HG03097 (cell line): ENCODE measurements at regions not wholly inside any gene's neighbourhood (a gene's known extent, or its start where the extent isn't known, plus 50 kb on each side); places are given as distances from the start of the nearest gene placed in this dataset.

ENCODE experiments used
- ATAC-seq: cut with Tn5 transposase; IDR thresholded peaks from one replicate; pipeline ENCODE4 v1.9.1; 2021; ENCODE audit not compliant: unreplicated experiment, low FRiP score

DNA sequence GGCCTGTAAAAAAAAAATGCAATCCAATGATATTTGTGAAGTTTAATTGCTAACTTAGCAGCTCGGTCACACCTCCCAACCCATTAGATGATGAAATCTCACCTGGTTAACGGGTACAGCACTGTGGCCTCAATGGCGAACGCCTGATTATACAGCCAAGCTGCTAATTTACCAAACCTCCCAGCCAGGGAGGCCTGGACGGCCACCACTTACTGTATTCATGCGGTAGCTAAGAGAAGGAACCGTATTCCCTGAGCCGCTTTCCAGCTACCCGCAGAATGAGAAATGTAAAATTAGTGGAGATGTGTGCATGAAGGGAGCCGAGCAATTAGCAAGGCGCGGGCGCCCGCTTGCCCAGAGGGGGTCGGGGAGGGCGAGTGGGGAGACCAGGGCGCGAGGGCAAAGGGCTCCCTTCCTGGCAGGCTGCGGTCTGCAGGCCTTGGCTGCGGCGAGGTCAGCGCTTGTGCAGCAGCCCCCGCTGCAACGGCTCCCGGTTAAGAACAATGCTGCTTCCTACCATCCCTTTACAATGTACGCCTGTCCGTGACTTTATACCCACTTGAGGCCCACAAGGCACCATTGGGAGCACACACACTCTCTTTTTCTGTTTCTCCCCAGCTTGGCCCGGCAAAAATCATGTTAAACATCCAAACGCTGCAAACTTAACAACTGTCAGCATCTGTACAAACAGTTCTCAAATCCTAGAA lies 70.4 kb upstream of the TBCA start:
- no peak for ATAC-seq

DNA sequence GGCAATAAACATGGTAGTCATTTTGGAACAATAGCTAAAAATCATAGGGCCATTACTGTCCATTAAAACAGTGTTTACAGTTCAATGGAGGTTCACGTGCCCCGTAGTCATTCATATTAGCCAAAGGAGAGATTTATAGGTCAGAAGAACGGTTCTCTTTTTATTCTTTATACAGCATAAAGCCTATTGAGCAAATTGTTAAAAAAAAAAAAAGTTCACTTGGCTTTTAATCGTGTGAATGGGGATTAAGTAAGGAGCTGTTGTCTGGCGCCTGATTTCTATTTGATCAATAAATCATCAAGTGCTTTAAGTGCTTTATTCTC lies 69.1 kb upstream of the TBCA start:
- no peak for ATAC-seq

DNA sequence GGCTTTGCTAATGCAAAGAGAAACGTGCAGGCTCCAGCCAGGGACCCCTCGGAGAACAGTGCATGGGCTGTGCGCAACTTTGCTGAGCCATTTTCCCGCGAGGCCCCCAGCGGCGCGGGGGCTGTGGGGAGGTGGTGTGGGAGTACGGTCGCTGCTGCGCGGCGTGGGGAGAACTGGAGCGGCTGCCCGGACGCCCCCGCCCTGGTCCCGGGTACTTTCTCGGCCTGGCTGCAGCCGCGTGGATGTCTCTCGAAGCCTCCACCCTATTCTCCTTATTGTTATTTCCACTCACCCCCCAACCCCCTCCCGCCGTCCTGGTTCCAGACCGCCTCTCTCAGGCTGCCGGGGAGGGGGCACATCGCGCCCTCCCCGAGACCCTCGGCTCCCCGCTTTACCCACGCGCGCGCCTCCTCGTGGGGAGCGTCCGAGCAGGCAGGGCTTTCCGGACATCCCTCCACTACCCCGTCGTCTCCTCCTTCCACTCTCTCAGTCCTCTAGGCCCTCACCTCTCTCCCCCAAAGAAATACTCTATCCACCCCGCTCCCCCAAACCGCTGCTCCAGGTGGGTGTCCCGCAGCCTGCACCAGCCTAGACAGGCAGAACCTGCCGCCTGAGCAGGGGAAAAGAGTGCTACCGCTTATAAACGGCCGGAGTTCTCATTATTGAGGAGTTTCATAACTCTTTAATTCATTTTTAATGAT lies 68.6 kb upstream of the TBCA start:
- ATAC-seq, result no peak

DNA sequence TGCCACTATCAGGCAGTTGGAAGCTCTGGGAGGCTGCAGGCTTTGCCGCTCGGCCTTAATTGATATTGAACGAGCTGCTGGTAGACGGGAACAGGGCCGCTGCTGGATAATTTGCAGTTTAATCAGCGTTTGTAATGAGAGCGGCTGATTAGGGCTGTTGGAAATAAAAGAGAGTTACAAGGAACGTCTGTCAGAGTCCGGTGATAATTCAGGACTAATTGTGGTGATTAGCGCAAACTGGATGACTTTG lies 68.2 kb upstream of the TBCA start:
- no peak for ATAC-seq

DNA sequence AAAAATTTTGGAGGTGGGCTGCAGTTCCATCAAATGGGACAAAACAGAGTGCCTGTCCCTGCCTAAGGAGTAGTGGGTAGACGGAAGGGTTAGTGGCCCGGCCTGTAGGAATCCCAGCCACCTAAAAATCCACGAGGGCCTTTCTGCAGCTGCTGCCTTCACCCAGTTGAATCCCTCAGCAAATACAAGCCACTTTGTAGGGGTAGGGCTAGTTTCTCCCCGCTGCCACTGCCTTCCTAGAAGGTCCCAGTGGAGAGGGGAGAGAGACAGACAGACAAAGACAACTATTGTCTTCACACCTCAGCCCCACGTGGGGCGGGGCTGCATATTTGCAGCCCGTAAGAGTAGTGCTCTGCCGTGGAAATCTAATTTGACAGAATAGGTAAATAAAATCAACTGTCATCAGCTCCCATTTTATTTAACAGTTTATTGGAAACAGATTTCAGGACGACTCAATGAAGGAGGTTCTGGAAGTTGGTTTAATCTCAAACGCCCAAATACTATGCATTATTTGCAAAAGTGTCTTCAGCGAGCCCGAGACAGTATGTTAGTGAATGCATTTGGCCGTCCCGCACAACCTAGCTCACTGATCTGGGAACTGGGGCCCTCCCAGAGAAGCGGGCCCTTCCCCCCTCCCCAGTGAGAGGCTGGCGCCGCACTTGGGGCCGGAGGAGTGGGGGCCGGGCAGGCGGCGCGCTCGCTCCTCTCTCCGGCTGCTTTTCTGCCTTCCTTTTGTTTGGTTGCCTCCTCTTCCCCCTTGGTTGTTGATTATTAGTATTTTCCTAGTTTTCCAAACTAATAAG lies 67.6 kb upstream of the TBCA start:
- no peak for ATAC-seq

DNA sequence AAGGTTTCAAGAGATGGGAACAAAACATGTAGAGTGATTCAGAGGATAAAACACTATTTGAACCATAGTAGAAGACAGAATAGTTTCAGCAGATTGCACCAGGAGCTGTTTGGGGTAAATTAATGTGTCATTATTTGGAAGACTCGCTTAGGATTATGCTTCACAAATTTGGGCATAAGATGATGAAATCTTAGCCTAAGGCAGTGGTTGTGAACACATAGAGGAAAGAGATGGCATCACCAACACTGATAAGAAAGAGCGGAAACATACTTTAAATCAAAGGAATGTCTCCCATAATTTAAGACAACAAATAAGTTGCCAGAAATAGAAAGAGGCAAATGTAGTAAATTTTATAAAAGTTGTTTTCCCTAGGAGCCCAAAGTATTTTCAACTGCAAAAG lies 66.1 kb upstream of the TBCA start:
- no peak for ATAC-seq

DNA sequence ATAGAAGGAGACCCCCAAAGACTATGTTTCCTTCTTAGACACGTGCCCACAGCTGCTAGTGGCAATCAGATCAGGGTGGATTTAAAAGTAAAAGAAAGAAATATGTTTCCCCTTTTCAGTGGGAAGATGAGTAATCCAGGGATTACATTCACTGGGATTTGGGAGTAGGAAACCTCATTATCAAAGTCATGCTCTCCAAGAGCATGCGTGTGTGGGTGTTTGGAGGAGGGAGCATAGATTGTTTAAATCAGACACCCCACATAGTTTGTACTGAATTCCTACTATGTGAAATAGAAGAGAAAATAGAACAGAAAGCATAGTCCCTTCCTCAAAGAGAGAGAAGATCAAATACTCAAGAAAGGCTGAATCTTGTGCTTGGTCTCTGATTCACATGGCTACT lies 65.5 kb upstream of the TBCA start:
- no peak for ATAC-seq

DNA sequence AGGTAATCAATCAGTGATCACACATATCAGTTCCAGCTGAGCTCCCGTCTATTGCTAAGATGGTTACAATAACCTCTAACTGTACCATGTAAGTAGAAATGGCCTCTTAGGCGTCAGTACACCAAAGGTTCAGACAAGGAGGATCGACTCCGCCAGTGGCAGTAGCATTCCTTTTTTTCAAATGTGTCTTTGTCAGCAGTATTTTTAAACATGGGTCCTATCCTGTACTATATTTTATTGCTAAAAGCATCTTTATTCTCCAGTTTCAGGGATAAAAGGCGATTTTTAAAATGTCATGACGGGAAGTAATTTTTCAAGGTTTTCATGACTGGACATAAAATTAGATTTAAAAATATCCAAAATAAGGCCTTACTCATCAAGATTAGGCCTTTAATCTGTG lies 64.8 kb upstream of the TBCA start:
- ATAC-seq, result no peak

DNA sequence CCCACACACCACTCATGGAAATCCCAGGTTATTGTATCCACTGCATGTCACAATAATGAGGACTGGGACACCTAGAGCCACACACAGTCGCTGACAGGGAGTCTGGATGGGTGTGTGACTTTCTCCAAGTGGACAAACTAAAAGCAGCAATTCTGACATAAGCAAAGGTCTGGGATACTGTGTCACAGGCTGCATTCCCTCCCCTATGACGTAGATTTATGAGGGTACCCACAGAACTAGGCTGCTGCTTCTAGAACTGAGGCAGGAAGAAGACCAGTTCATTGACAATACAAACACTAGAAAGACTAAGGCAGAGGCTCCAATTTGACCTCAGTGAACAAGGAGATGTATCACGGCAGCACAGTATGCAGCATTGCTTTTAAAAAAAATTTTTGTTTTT lies 63.6 kb upstream of the TBCA start:
- no peak for ATAC-seq

DNA sequence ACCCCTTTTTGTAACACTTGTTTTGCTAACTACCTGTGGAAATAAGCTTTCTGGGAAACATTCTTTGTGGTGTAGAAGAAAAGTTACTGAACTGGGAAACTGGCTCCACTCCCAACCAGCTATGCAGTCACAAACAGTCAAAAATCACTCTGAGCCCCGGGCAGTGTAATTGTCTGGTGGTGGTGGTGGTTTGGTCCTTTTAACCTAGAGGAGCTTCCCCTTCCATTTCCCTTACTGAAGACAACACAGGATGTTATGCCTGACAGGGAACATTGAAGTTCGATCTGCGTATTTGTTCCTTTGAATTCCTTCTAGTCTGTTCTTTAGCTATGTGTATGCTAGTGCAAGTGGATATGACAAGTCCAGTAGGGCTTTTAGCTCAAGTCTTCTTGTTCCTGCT lies 56.8 kb upstream of the TBCA start:
- no peak for ATAC-seq

DNA sequence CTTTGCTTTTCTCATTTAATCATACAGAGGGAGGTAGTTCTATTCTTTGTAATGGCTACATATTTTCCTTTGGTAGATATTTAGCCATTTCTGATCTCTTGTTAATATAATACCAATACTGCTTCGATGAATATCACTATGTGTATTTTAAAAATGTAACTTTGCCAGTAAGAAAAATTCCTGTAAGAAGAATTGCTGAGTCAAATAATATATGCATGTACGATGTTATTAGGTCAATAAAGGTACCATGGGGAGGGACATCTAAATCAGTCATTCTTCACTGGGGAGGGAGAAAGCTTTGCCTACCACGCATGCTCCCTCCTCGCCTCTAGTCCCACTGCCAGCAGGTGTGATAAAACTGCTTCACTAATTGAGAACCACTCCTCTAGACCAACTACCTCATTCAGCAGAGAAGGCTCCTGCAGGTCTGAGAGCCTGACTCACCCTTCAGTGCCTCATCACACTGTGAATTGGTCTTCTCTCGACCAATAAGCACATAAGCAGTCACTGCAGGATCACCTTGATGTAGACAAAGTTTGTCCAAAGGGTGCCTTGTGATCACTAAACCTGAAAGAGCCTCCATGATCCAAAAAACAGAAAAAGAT lies 56.1 kb upstream of the TBCA start:
- no peak for ATAC-seq

DNA sequence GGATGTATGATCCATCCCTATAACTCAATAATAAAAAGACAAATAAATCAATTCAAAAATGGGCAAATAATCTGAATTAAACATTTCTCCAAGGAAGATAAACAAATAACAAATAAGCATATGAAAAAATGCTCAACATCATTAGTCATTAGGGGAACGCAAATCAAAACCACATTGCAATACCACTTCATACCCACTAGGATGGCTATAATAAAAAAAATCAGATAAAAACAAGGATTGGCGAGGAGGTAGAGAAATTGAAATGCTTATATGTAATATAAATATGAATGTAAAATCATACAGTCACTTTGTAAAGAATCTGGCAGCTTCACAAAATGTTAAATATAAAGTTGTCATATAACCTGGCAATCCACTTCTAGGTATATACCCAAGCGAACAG lies 52.3 kb upstream of the TBCA start:
- no peak for ATAC-seq
